Neural progenitor cell (in vitro differentiated cells): ENCODE measurements at regions not wholly inside any gene's neighbourhood (a gene's known extent, or its start where the extent isn't known, plus 50 kb on each side); places are given as distances from the start of the nearest gene placed in this dataset.

Source experiments
- DNase-seq: peaks from one replicate; pipeline ENCODE4 v3.0.0-alpha.2; 2016; ENCODE audit warnings: low spot score
- H2AFZ ChIP-seq: fragments of 200-600 bp; sonication (generic); replicated peaks from 2 replicates; pipeline ENCODE4 v1.6.1; 2016; ENCODE audit warnings: antibody characterized with exemption
- H3F3A ChIP-seq: fragments of 200-600 bp; sonication (generic); 2 replicates; pipeline ENCODE4 v1.6.1; 2016; ENCODE audit warnings: antibody characterized with exemption, low read depth
- H3K27ac ChIP-seq: fragments of 200-600 bp; sonication (generic); 2 replicates; pipeline ENCODE4 v1.5.1; 2016; ENCODE audit warnings: mild to moderate bottlenecking
- H3K27me3 ChIP-seq: fragments of 200-600 bp; sonication (generic); 2 replicates; pipeline ENCODE4 v1.6.1; 2016; ENCODE audit warnings: mild to moderate bottlenecking, moderate library complexity
- H3K36me3 ChIP-seq: fragments of 200-600 bp; sonication (generic); 2 replicates; pipeline ENCODE4 v1.5.1; 2016
- H3K4me1 ChIP-seq: fragments of 200-600 bp; sonication (generic); 2 replicates; pipeline ENCODE4 v1.6.1; 2016; ENCODE audit warnings: mixed run types
- H3K4me2 ChIP-seq: fragments of 200-600 bp; sonication (generic); 2 replicates; pipeline ENCODE4 v1.6.1; 2016
- H3K4me3 ChIP-seq: fragments of 200-600 bp; sonication (generic); 2 replicates; pipeline ENCODE4 v1.5.1; 2016
- H3K79me2 ChIP-seq: fragments of 200-600 bp; sonication (generic); 2 replicates; pipeline ENCODE4 v1.6.1; 2016; ENCODE audit warnings: low read depth
- H3K9ac ChIP-seq: fragments of 200-600 bp; sonication (generic); 2 replicates; pipeline ENCODE4 v1.6.1; 2016
- H3K9me3 ChIP-seq: fragments of 200-600 bp; sonication (generic); 2 replicates; pipeline ENCODE4 v1.5.1; 2016; ENCODE audit warnings: low read depth
- H4K20me1 ChIP-seq: fragments of 200-600 bp; sonication (generic); 2 replicates; pipeline ENCODE4 v1.6.1; 2016; ENCODE audit warnings: low read depth
- H3K27ac Mint-ChIP-seq: 3 replicates; pipeline ENCODE4 v1.8.0; 2021; ENCODE audit warnings: mixed read lengths
- H3K27me3 Mint-ChIP-seq: 2 replicates; pipeline ENCODE4 v1.8.0; 2022; ENCODE audit warnings: low read depth, mild to moderate bottlenecking, inconsistent platforms, moderate library complexity, mixed read lengths; ENCODE audit not compliant: insufficient read depth
- H3K36me3 Mint-ChIP-seq: 3 replicates; pipeline ENCODE4 v1.8.0; 2021; ENCODE audit warnings: mixed read lengths
- H3K4me1 Mint-ChIP-seq: 3 replicates; pipeline ENCODE4 v1.8.0; 2021; ENCODE audit warnings: mixed read lengths
- H3K4me3 Mint-ChIP-seq: 3 replicates; pipeline ENCODE4 v1.8.0; 2021; ENCODE audit warnings: mild to moderate bottlenecking, moderate library complexity, mixed read lengths
- H3K9me3 Mint-ChIP-seq: 3 replicates; pipeline ENCODE4 v1.8.0; 2020; ENCODE audit warnings: mixed read lengths
- EZH2 ChIP-seq: fragments of 200-600 bp; sonication (generic); IDR thresholded peaks from 2 replicates; pipeline ENCODE4 v1.6.1; 2017; ENCODE audit warnings: antibody characterized with exemption, mild to moderate bottlenecking, moderate library complexity
- EZH2phosphoT487 ChIP-seq: fragments of 200-600 bp; sonication (generic); IDR thresholded peaks from 2 replicates; pipeline ENCODE4 v1.6.1; 2017; ENCODE audit warnings: antibody characterized with exemption
- TF ChIP-seq, protein P1 (sequence below): fragments of 200-600 bp; sonication (generic); IDR thresholded peaks from 2 replicates; pipeline ENCODE4 v1.5.1; 2017; ENCODE audit warnings: antibody characterized with exemption, mild to moderate bottlenecking

DNA sequence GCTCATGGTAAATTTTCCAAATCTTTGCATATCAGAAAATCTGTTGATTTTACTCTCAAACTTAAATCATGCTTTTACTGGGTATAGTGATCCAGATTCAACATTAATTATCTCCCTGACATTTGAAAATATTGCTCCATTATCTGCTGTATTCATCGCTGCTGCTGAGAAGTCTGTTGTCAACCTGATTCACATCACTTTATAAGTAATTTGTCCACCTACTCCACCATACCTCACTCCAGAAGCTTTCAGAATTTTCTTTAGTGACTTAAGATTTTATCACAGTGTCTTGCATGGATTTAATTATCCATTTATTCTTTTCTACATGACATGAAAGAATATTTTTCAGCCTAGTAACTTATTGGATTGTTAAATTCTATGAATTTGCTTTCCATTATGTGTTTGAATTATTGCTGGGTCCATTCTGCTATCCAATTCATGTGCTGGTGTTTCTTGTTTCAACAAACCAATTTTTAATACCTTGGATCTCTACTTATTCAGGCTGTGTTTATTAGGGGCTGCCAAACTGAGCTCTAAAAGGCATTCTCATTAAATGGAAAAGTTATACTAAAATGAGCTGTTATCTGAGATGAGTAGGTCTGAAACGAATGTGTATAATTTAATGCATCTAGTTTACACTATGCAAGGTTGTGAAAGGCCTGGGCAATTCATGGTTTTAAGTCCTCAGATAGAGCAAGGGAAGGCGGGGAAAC is 519.3 kb upstream of the CDH11 start:
- peaks cover 10% of the 10 kb centered on the region for H3K9me3 Mint-ChIP-seq
- Histone ChIP-seq H3K9me3 (no peaks in the 10 kb centered on the region), H4K20me1 (no peaks in the 10 kb centered on the region), H3K9ac (no peak overlapping the region), H3K79me2 (no peaks in the 10 kb centered on the region), H3K27me3 (no peaks in the 10 kb centered on the region), H3K36me3 (no peaks in the 10 kb centered on the region), H3K4me2 (no peak overlapping the region), H2AFZ (no peak overlapping the region), H3K4me1 (no peaks in the 10 kb centered on the region), H3K27ac (no peak overlapping the region), H3F3A (no peaks in the 10 kb centered on the region), H3K4me3 (no peak overlapping the region)
- H3K36me3 Mint-ChIP-seq = no peaks in the 10 kb centered on the region
- no peak for DNase-seq
- TF ChIP-seq, protein P1, sequence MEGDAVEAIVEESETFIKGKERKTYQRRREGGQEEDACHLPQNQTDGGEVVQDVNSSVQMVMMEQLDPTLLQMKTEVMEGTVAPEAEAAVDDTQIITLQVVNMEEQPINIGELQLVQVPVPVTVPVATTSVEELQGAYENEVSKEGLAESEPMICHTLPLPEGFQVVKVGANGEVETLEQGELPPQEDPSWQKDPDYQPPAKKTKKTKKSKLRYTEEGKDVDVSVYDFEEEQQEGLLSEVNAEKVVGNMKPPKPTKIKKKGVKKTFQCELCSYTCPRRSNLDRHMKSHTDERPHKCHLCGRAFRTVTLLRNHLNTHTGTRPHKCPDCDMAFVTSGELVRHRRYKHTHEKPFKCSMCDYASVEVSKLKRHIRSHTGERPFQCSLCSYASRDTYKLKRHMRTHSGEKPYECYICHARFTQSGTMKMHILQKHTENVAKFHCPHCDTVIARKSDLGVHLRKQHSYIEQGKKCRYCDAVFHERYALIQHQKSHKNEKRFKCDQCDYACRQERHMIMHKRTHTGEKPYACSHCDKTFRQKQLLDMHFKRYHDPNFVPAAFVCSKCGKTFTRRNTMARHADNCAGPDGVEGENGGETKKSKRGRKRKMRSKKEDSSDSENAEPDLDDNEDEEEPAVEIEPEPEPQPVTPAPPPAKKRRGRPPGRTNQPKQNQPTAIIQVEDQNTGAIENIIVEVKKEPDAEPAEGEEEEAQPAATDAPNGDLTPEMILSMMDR = no peak
- TF ChIP-seq EZH2phosphoT487 = no peak
- TF ChIP-seq EZH2 = no peak
- no peak overlapping the region for H3K27ac Mint-ChIP-seq
- no peak overlapping the region for H3K4me3 Mint-ChIP-seq
- no peaks in the 10 kb centered on the region for H3K4me1 Mint-ChIP-seq
- H3K27me3 Mint-ChIP-seq = no peaks in the 10 kb centered on the region

DNA sequence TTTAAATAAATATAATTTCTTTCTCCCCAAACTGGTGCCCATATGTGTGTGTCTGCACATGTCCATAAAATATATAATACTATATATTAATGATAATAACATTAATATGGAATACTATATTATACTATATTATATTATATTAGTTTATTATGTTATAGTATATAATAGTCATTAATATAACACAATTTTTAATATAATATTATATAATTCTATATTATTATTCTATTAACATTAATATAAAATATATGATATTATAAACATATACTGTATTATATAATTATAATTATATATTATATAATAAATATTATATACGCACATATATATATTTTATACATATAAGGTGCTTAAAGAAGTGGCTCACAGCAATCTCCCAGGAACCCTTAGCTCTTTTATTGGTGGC is 513.0 kb upstream of the CDH11 start:
- peaks cover 8% of the 10 kb centered on the region for H3K4me1 Mint-ChIP-seq
- Histone ChIP-seq H2AFZ (no peak overlapping the region), H3K36me3 (no peaks in the 10 kb centered on the region), H3K4me2 (no peak overlapping the region), H3K4me3 (no peak overlapping the region), H4K20me1 (no peaks in the 10 kb centered on the region), H3K27ac (no peak overlapping the region), H3F3A (no peaks in the 10 kb centered on the region), H3K4me1 (no peaks in the 10 kb centered on the region), H3K27me3 (no peaks in the 10 kb centered on the region), H3K9me3 (no peaks in the 10 kb centered on the region), H3K79me2 (no peaks in the 10 kb centered on the region), H3K9ac (no peak overlapping the region)
- peaks cover 2% of the 10 kb centered on the region for H3K36me3 Mint-ChIP-seq
- H3K9me3 Mint-ChIP-seq = peaks cover 4% of the 10 kb centered on the region
- TF ChIP-seq, protein P1 = no peak
- TF ChIP-seq EZH2 = no peak
- no peak for TF ChIP-seq EZH2phosphoT487
- H3K27me3 Mint-ChIP-seq = peaks cover 2% of the 10 kb centered on the region
- H3K27ac Mint-ChIP-seq = no peak overlapping the region
- no peak for DNase-seq
- no peak overlapping the region for H3K4me3 Mint-ChIP-seq

DNA sequence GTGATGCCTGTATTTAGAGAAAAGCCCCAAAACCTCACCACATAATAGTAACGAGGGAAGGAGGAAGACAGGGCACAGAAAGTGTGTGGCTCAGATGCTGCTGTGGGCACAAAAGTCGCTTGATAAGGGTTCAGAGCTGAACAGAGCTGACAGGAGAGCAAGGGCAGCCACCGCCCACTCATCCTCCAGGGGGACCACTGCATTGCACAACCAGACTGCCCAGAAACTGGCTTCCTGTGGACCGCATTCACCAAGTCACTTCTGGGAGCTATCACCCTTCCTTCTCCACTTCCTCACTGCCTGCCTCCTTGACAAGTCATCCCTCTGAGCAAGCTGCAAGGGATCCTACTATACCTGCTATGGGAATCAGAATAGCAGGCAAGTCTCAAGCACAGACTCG is 512.4 kb upstream of the CDH11 start:
- Histone ChIP-seq H3K9ac (no peak overlapping the region), H3K27ac (no peak overlapping the region), H3F3A (no peaks in the 10 kb centered on the region), H3K9me3 (no peaks in the 10 kb centered on the region), H3K4me2 (no peak overlapping the region), H2AFZ (peak overlapping the region; percentile 26), H3K4me1 (no peaks in the 10 kb centered on the region), H3K79me2 (no peaks in the 10 kb centered on the region), H3K36me3 (no peaks in the 10 kb centered on the region), H4K20me1 (no peaks in the 10 kb centered on the region), H3K27me3 (no peaks in the 10 kb centered on the region), H3K4me3 (no peak overlapping the region)
- H3K4me3 Mint-ChIP-seq = peak overlapping the region; percentile 57
- peaks cover 2% of the 10 kb centered on the region for H3K27me3 Mint-ChIP-seq
- H3K4me1 Mint-ChIP-seq = peaks cover 8% of the 10 kb centered on the region
- no peak for DNase-seq
- no peak for TF ChIP-seq EZH2
- TF ChIP-seq EZH2phosphoT487 = no peak
- TF ChIP-seq, protein P1 = no peak
- peaks cover 2% of the 10 kb centered on the region for H3K36me3 Mint-ChIP-seq
- peaks cover under 1% of the 10 kb centered on the region for H3K9me3 Mint-ChIP-seq
- no peak overlapping the region for H3K27ac Mint-ChIP-seq
